Body of pancreas (tissue), 4 donors: ENCODE measurements at regions not wholly inside any gene's neighbourhood (a gene's known extent, or its start where the extent isn't known, plus 50 kb on each side); places are given as distances from the start of the nearest gene placed in this dataset.
"Not testable (repeated sequence)": the region's sequence is repeated elsewhere in the genome, so short reads cannot be mapped to it uniquely, and the experiment has no call there.

Source experiments
- CTCF ChIP-seq, 7 experiments: fragments of 450-650 bp in 4 of 7; fragments of 200-600 bp in 3 of 7; sonication (generic) in 3 of 7; IDR thresholded peaks; one replicate each; pipeline ENCODE4 v1.5.1; 2016 to 2019; ENCODE audit warnings: antibody characterized with exemption in 7 of 7
- POLR2A ChIP-seq, 3 donors: fragments of 450-650 bp; IDR thresholded peaks; one replicate each; pipeline ENCODE4 v1.6.1; 2016; ENCODE audit warnings: antibody characterized with exemption in 3 of 3, mild to moderate bottlenecking in 2 of 3

GRCh38 chr9:24135072-24135471 is 309.0 kb upstream of the ELAVL2 start:
- not testable (repeated sequence) for TF ChIP-seq CTCF, POLR2A (IDR thresholded peaks at IDR 0.05)
